SH-SY5Y (cell line): ENCODE measurements at regions not wholly inside any gene's neighbourhood (a gene's known extent, or its start where the extent isn't known, plus 50 kb on each side); places are given as distances from the start of the nearest gene placed in this dataset.

Experiments
- GATA2 ChIP-seq: IDR thresholded peaks from 2 replicates; pipeline ENCODE4 v1.6.1; 2011; ENCODE audit warnings: mild to moderate bottlenecking, low read depth, low read length
- GATA3 ChIP-seq: IDR thresholded peaks from 2 replicates; pipeline ENCODE4 v1.6.1; 2011; ENCODE audit warnings: low read depth, mild to moderate bottlenecking, low read length, moderate library complexity

- TF ChIP-seq GATA2 (no peak), GATA3 (no peak)
These were observed 179.3 kb downstream of the C9orf152 start for GRCh38 chr9:110028676-110029075.
